ENCODE measurements at regions not wholly inside any gene's neighbourhood (a gene's known extent, or its start where the extent isn't known, plus 50 kb on each side); places are given as distances from the start of the nearest gene placed in this dataset.

DNA sequence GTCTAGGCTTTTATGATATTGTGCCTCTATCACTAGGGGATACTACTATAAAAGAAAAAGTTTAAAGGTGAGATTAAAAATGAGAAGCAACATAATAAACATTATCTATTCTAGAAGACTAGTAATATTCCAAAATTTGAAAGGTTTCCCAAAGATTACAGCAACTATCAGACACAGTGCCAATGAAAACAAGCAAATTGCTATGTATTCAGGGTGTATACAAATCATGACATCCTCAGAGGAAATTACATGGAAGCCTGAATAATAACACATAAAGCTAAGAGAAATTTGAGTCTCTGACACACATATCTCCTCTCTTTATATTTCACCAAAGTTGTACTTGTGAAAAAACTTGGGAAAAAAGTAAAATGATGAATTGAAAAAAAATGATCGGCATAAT is 327.0 kb downstream of the SEC23A start:
- TF ChIP-seq, protein P1, sequence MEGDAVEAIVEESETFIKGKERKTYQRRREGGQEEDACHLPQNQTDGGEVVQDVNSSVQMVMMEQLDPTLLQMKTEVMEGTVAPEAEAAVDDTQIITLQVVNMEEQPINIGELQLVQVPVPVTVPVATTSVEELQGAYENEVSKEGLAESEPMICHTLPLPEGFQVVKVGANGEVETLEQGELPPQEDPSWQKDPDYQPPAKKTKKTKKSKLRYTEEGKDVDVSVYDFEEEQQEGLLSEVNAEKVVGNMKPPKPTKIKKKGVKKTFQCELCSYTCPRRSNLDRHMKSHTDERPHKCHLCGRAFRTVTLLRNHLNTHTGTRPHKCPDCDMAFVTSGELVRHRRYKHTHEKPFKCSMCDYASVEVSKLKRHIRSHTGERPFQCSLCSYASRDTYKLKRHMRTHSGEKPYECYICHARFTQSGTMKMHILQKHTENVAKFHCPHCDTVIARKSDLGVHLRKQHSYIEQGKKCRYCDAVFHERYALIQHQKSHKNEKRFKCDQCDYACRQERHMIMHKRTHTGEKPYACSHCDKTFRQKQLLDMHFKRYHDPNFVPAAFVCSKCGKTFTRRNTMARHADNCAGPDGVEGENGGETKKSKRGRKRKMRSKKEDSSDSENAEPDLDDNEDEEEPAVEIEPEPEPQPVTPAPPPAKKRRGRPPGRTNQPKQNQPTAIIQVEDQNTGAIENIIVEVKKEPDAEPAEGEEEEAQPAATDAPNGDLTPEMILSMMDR (conservative IDR thresholded peaks at IDR 0.05; ENCODE audit: low read length), result no peak
- TF ChIP-seq EZH2phosphoT487 (IDR thresholded peaks at IDR 0.05; ENCODE audit: borderline replicate concordance, low read depth, low read length), result no peak

All from OCI-LY7 (cell line).